HL-60 (cell line): ENCODE measurements at regions not wholly inside any gene's neighbourhood (a gene's known extent, or its start where the extent isn't known, plus 50 kb on each side); places are given as distances from the start of the nearest gene placed in this dataset.
"Not testable (repeated sequence)": the region's sequence is repeated elsewhere in the genome, so short reads cannot be mapped to it uniquely, and the experiment has no call there.

Experiments used
- DNase-seq, 2 experiments: peaks; one replicate each; pipeline ENCODE4 v3.0.0-alpha.2; 2010 to 2020; ENCODE audit warnings: low read depth in 1 of 2, low spot score in 1 of 2
- H3K27ac ChIP-seq: fragments of 250-450 bp; sonication (Bioruptor Pico); replicated peaks from 2 replicates; pipeline ENCODE4 v1.5.1; 2020; ENCODE audit warnings: mild to moderate bottlenecking, moderate library complexity
- H3K27me3 ChIP-seq: fragments of 250-450 bp; sonication (Bioruptor Pico); 2 replicates; pipeline ENCODE4 v1.5.1; 2021; ENCODE audit warnings: mild to moderate bottlenecking, moderate library complexity; ENCODE audit not compliant: insufficient read depth, poor library complexity, severe bottlenecking
- H3K4me3 ChIP-seq: replicated peaks from 2 replicates; pipeline ENCODE4 v1.5.1; 2011; ENCODE audit warnings: mild to moderate bottlenecking, control low read depth, low read length; ENCODE audit not compliant: insufficient read depth
- CTCF ChIP-seq: IDR thresholded peaks from one replicate; pipeline ENCODE4 v1.5.1; 2011; ENCODE audit warnings: low read length, control low read depth, inconsistent platforms; ENCODE audit not compliant: insufficient read depth
- GABPA ChIP-seq: IDR thresholded peaks from 2 replicates; pipeline ENCODE4 v1.6.1; 2012; ENCODE audit warnings: low read depth
- POLR2AphosphoS5 ChIP-seq: IDR thresholded peaks from 2 replicates; pipeline ENCODE4 v1.6.1; 2012; ENCODE audit warnings: low read depth
- REST ChIP-seq: IDR thresholded peaks from 2 replicates; pipeline ENCODE4 v1.6.1; 2012; ENCODE audit warnings: low read depth; ENCODE audit not compliant: insufficient replicate concordance
- SPI1 ChIP-seq: IDR thresholded peaks from 2 replicates; pipeline ENCODE4 v1.6.1; 2012; ENCODE audit warnings: low read depth, mild to moderate bottlenecking, borderline replicate concordance

GRCh38 chr20:53764415-53764800 is 170.8 kb upstream of the ZNF217 start:
- Histone ChIP-seq H3K27ac (no peak overlapping the region), H3K4me3 (no peak overlapping the region), H3K27me3 (no peaks in the 10 kb centered on the region)
- DNase-seq = no peak
- TF ChIP-seq CTCF (no peak), POLR2AphosphoS5 (no peak), GABPA (no peak), REST (no peak), SPI1 (no peak)

GRCh38 chr20:53763707-53764414 is 170.2 kb upstream of the ZNF217 start:
- Histone ChIP-seq H3K27me3 (no peaks in the 10 kb centered on the region), H3K27ac (no peak overlapping the region), H3K4me3 (no peak overlapping the region)
- DNase-seq = no peak
- TF ChIP-seq POLR2AphosphoS5 (no peak), GABPA (no peak), CTCF (no peak), REST (no peak), SPI1 (no peak)

- not testable (repeated sequence) for DNase-seq, H3K4me3 ChIP-seq, H3K27me3 ChIP-seq, H3K27ac ChIP-seq
Observed at GRCh38 chr20:53762423-53762798, 168.8 kb upstream of the ZNF217 start.

- no peak overlapping the region for H3K4me3 ChIP-seq
- TF ChIP-seq REST (no peak), SPI1 (no peak), POLR2AphosphoS5 (no peak), CTCF (no peak), GABPA (no peak)
- H3K27me3 ChIP-seq = no peaks in the 10 kb centered on the region
- no peak for DNase-seq
- H3K27ac ChIP-seq = no peak overlapping the region
Observed at GRCh38 chr20:53760025-53760441, 166.4 kb upstream of the ZNF217 start.
